IgD-negative memory B cell (primary cell): ENCODE measurements at regions not wholly inside any gene's neighbourhood (a gene's known extent, or its start where the extent isn't known, plus 50 kb on each side); places are given as distances from the start of the nearest gene placed in this dataset.
"Not testable (repeated sequence)": the region's sequence is repeated elsewhere in the genome, so short reads cannot be mapped to it uniquely, and the experiment has no call there.

Source experiments
- H3K27ac Mint-ChIP-seq, 3 donors: one replicate each; pipeline ENCODE4 v1.8.0; 2020 to 2022; ENCODE audit warnings: mild to moderate bottlenecking in 3 of 3, mixed read lengths in 3 of 3, moderate library complexity in 1 of 3
- H3K27me3 Mint-ChIP-seq: one replicate; pipeline ENCODE4 v1.8.0; 2021; ENCODE audit warnings: mixed read lengths
- H3K36me3 Mint-ChIP-seq: one replicate; pipeline ENCODE4 v1.8.0; 2020; ENCODE audit warnings: mild to moderate bottlenecking, mixed read lengths
- H3K4me1 Mint-ChIP-seq, 3 donors: one replicate each; pipeline ENCODE4 v1.8.0; 2020 to 2022; ENCODE audit warnings: mixed read lengths in 3 of 3, mild to moderate bottlenecking in 1 of 3
- H3K4me3 Mint-ChIP-seq, 4 donors: one replicate each; pipeline ENCODE4 v1.8.0; 2020 to 2022; ENCODE audit warnings: mild to moderate bottlenecking in 4 of 4, mixed read lengths in 4 of 4, moderate library complexity in 3 of 4
- H3K9me3 Mint-ChIP-seq, 3 donors: one replicate each; pipeline ENCODE4 v1.8.0; 2020 to 2021; ENCODE audit warnings: mixed read lengths in 3 of 3, mild to moderate bottlenecking in 1 of 3

GRCh38 chr10:8665322-8665721 is 610.8 kb downstream of the GATA3 start:
- no peak overlapping the region for H3K4me3 Mint-ChIP-seq
- no peaks in the 10 kb centered on the region for H3K36me3 Mint-ChIP-seq
- peaks cover 0 to 3% (median 1%) of the 10 kb centered on the region in 3 donors for H3K9me3 Mint-ChIP-seq
- peaks cover 3% of the 10 kb centered on the region for H3K27me3 Mint-ChIP-seq
- no peak overlapping the region for H3K27ac Mint-ChIP-seq
- H3K4me1 Mint-ChIP-seq, result no peaks in the 10 kb centered on the region

- Mint-ChIP-seq H3K4me3 (no peak overlapping the region), H3K36me3 (no peaks in the 10 kb centered on the region), H3K27me3 (peaks cover 3% of the 10 kb centered on the region), H3K9me3 (peaks cover 0 to 7% (median 4%) of the 10 kb centered on the region in 3 donors), H3K27ac (no peak overlapping the region), H3K4me1 (no peaks in the 10 kb centered on the region)
Measured at GRCh38 chr10:8670461-8670860, 616.0 kb downstream of the GATA3 start.

DNA sequence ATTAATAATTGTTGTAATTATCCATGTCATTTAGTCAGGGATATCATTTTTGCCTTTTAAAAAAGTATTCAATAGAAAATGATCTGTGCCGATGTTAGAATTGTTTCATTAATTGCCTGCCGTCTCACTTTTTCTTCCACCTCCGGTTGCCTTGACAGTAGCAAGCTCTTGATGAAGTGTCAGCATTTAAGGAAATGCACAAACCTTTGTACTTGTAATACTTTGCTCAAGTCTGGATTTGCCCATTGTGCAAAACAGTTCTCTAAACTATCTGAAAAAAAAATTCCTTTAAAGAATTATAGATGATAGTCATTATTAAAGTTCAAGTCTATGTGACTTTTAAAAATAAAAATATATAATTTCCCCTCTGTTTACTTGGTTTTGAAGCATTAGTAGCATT is 619.7 kb downstream of the GATA3 start:
- H3K4me1 Mint-ChIP-seq, result peaks cover 0 to 4% (median 3%) of the 10 kb centered on the region in 3 donors

DNA sequence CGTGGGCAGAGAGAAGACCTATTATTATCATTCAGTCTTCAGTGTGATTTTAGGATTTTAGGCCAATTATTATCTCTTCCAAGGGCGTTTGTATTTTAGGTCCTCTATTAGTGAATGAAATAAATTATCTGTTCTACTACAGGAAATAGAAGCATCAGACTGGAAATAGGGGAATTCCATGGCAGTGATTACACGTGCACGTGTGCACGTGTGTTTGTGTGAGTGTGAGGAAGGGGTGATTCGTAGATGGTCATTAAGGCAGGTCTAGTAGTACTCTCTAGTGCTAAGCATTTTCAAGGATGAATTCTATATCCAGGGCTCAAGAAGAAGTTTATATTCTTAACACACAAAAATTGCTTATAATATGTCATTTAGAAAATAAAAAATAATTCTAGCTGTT is 623.2 kb downstream of the GATA3 start:
- Mint-ChIP-seq H3K36me3 (no peaks in the 10 kb centered on the region), H3K9me3 (peaks cover 0 to 12% (median 6%) of the 10 kb centered on the region in 3 donors), H3K4me3 (no peak overlapping the region), H3K27ac (no peak overlapping the region), H3K4me1 (peaks cover 0 to 4% (median 3%) of the 10 kb centered on the region in 3 donors), H3K27me3 (no peaks in the 10 kb centered on the region)

More for the DNA sequence above, 619.7 kb downstream of the GATA3 start:
- no peaks in the 10 kb centered on the region for H3K27me3 Mint-ChIP-seq
- H3K27ac Mint-ChIP-seq, result no peak overlapping the region
- H3K36me3 Mint-ChIP-seq, result no peaks in the 10 kb centered on the region
- no peak overlapping the region for H3K4me3 Mint-ChIP-seq
- H3K9me3 Mint-ChIP-seq, result peaks cover 0 to 6% (median 5%) of the 10 kb centered on the region in 3 donors

DNA sequence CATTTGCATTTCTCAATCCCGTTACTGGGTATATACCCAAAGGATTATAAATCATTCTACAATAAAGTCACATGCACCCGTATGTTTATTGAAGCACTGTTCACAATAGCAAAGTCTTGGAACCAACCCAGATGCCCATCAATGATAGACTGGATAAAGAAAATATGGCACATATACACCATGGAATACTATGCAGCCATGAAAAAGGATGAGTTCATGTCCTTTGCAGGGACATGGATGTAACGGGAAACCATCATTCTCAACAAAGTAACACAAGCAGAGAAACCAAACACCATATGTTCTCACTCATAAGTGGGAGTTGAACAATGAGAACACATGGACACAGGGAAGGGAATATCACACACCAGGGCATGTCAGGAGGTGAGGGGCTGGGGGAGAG is 630.4 kb downstream of the GATA3 start:
- not testable (repeated sequence) for H3K4me3 Mint-ChIP-seq, H3K9me3 Mint-ChIP-seq, H3K4me1 Mint-ChIP-seq, H3K27ac Mint-ChIP-seq, H3K36me3 Mint-ChIP-seq, H3K27me3 Mint-ChIP-seq

DNA sequence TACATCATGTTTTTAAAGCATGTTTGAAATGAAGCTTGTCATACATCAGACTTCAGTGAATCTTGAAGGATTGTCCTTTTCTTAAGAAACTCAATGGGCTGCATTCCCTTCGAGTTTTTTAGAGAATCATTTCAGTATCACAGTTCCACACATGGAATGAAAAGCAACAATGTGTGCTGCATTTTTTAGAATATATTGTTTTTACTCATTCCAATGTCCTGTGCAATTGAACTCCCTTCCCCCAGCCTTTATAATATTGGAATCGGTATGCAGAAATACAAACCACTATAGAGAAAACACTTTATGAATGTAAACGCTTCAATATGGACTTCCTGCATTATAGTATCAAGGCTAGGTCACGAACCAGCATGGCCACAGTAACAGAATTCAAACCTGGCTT is 634.4 kb downstream of the GATA3 start:
- Mint-ChIP-seq H3K27ac (no peak overlapping the region), H3K9me3 (peaks cover 0 to 3% (median 2%) of the 10 kb centered on the region in 3 donors), H3K4me1 (no peaks in the 10 kb centered on the region), H3K36me3 (no peaks in the 10 kb centered on the region), H3K27me3 (no peaks in the 10 kb centered on the region), H3K4me3 (peak overlapping the region in 1 of 4 donors; percentile 33)

- Mint-ChIP-seq H3K9me3 (peaks cover 0 to 2% (median 0%) of the 10 kb centered on the region in 3 donors), H3K4me1 (no peaks in the 10 kb centered on the region), H3K36me3 (no peaks in the 10 kb centered on the region), H3K4me3 (no peak overlapping the region), H3K27me3 (no peaks in the 10 kb centered on the region), H3K27ac (no peak overlapping the region)
Measured at GRCh38 chr10:8691498-8692017, 637.1 kb downstream of the GATA3 start.

DNA sequence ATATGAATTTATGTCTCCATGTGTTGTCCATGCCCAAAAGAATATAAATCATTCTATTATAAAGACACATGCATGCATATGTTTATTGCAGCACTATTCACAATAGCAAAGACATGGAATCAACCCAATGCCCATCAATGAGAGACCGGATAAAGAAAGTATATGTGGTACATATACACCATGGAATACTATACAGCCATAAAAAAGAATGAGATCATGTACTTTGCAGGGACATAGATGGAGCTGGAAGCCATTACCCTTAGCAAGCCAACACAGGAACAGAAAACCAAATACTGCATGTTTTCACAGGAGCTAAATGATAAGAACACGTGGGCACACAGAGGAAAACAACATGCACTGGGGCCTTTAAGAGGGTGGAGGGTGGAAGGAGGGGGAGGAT is 639.1 kb downstream of the GATA3 start:
- H3K4me3 Mint-ChIP-seq, H3K27me3 Mint-ChIP-seq, H3K9me3 Mint-ChIP-seq, H3K4me1 Mint-ChIP-seq, H3K36me3 Mint-ChIP-seq, H3K27ac Mint-ChIP-seq: not testable (repeated sequence)

DNA sequence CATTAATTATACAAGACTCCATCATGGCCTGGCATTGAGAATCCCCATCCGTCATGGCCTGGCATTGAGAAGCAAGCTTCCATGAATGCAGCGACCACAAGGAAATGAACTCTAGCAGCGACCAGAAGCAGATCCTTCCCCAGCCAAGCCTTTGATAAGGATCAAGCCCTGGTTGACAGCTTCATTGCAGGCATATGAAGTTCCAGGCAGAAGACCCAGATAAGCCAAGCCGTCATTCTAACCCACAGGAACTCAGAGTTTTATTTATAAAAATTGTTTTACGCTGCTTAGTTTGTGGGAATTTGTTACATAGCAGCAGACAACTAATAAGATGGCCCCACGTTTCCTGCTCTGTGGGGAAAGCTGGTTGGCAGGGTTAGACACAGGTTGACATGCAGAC is 642.3 kb downstream of the GATA3 start:
- Mint-ChIP-seq H3K9me3 (peaks cover 2 to 11% (median 8%) of the 10 kb centered on the region in 3 donors), H3K4me3 (peak overlapping the region in 1 of 4 donors; percentile 57), H3K4me1 (no peaks in the 10 kb centered on the region), H3K36me3 (no peaks in the 10 kb centered on the region), H3K27ac (no peak overlapping the region), H3K27me3 (no peaks in the 10 kb centered on the region)

DNA sequence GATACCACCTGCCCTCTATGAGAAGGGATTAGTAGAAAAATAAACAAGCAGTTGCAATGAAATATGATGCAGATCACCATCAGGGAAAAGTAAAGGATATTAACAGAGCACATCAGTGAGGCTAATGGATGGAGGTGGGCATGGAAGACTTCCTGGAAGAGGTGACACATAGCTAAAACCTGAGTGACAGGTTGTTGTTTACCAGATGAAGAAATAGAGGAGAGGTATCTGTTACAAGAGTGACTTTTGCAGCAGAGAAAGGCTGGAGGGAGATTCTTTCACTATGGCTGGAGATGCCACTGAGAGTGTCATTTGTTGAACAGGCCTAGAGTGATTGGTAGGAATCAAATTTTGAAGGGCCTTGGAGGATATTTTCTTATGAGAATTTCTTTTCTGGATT is 646.2 kb downstream of the GATA3 start:
- Mint-ChIP-seq H3K36me3 (no peaks in the 10 kb centered on the region), H3K4me3 (no peak overlapping the region), H3K27ac (no peak overlapping the region), H3K9me3 (peaks cover 2 to 11% (median 6%) of the 10 kb centered on the region in 3 donors), H3K4me1 (no peaks in the 10 kb centered on the region), H3K27me3 (no peaks in the 10 kb centered on the region)

DNA sequence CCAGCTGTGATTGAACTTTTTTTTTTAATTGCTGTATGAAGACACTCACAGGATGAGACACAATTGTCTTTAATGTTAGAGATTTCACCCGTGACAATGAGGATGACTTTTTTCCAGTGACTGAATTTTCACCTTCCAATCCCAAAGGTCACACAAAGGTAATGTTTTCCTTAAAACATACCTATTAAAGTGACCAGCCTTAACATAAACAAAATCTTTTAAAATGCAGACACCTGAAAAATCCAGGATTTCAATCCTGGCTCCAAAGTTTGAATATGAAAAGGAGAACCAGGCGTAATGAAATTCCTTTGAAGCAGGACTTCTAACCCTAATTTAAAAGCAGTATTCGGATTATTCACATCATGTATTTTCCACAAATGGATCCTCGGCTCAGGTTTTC is 647.7 kb downstream of the GATA3 start:
- Mint-ChIP-seq H3K4me1 (no peaks in the 10 kb centered on the region), H3K27me3 (no peaks in the 10 kb centered on the region), H3K4me3 (no peak overlapping the region), H3K9me3 (peaks cover under 1 to 11% (median 6%) of the 10 kb centered on the region in 3 donors), H3K27ac (no peak overlapping the region), H3K36me3 (no peaks in the 10 kb centered on the region)

DNA sequence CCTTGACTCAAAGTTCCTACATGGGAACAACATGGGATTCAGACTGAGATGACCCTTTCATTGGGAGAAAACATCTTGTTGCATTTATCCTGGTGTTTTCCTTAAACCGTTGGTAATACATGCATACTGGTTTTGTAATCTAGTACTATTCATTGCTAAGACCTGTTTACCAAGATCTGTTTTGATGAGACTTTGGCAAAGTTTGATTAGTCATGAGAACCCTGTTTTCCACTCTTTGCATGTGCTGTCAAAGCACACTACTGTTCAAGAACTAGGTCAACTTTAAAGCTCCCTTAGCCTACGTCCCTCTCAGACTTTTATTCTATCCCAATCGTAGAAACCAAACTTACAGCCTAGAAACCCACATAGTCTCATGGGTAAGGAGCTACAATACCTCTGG is 650.9 kb downstream of the GATA3 start:
- Mint-ChIP-seq H3K27ac (no peak overlapping the region), H3K27me3 (no peaks in the 10 kb centered on the region), H3K4me1 (no peaks in the 10 kb centered on the region), H3K36me3 (no peaks in the 10 kb centered on the region), H3K9me3 (peaks cover 0 to 4% (median 0%) of the 10 kb centered on the region in 3 donors), H3K4me3 (no peak overlapping the region)

DNA sequence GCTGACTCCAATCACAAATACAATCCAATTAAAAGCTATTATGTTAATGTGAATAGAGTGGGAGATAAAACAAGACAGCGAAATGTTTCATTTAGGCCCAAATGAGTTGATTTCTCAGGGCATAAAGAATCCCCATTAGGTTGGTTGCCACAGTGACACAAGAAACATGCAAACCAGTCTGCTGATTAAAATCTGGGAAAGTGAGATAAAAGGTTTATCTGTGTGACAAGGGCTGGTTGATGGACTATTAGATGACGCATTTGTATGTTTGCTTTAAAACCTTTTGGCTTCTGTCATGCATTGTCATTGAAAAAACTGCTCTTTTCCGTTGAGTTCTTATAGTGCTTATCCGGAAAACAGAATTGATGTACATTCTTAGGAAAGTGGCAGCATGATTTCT is 658.2 kb downstream of the GATA3 start:
- Mint-ChIP-seq H3K9me3 (peaks cover 0 to 10% (median 7%) of the 10 kb centered on the region in 3 donors), H3K4me1 (peaks cover 0 to 2% (median 0%) of the 10 kb centered on the region in 3 donors), H3K27ac (no peak overlapping the region), H3K4me3 (no peak overlapping the region), H3K27me3 (no peaks in the 10 kb centered on the region), H3K36me3 (no peaks in the 10 kb centered on the region)

GRCh38 chr10:8719971-8720370 is 665.5 kb downstream of the GATA3 start:
- Mint-ChIP-seq H3K27me3 (no peaks in the 10 kb centered on the region), H3K9me3 (peaks cover 6 to 23% (median 11%) of the 10 kb centered on the region in 3 donors), H3K27ac (no peak overlapping the region), H3K4me1 (no peaks in the 10 kb centered on the region), H3K36me3 (peaks cover 3% of the 10 kb centered on the region), H3K4me3 (no peak overlapping the region)

DNA sequence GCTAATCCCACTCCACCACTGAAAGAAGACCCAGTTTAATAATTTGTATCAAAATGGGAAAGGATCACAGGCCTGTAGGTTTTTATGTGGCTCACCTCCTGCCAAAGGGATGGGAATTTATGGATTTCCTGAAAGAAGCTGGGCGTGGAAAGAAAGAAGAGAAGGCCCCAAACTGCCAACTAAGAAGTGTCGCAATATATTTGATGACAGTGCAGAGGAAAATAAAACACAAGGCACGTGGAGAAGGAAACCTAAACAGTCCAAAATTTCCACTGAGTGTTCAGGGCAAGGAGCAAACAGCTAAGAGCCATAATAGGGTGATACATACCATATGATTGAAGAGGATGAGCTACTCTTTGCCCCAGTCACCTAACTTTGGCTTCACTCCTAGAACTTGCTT is 667.2 kb downstream of the GATA3 start:
- peaks cover 6 to 20% (median 11%) of the 10 kb centered on the region in 3 donors for H3K9me3 Mint-ChIP-seq
- no peak overlapping the region for H3K4me3 Mint-ChIP-seq
- peaks cover 3% of the 10 kb centered on the region for H3K36me3 Mint-ChIP-seq
- H3K27ac Mint-ChIP-seq, result no peak overlapping the region
- H3K27me3 Mint-ChIP-seq, result no peaks in the 10 kb centered on the region
- no peaks in the 10 kb centered on the region for H3K4me1 Mint-ChIP-seq

DNA sequence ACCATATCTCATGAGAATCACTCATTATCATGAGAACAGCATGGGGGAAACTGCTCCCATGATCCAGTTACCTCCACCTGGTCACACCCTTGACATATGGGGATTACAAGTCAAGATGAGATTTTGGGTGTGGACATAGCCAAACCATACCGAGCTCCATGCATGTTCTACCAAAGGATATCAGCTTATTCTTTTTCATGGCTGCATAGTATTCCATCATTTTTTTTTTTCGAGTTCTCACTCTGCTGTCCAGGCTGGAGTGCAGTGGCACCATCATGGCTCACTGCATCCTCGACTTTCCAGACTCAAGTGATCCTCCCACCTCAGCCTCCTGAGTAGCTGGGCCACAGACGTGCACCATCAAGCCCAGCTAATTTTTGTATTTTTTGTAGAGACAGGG is 668.3 kb downstream of the GATA3 start:
- Mint-ChIP-seq H3K27me3 (no peaks in the 10 kb centered on the region), H3K36me3 (peaks cover 3% of the 10 kb centered on the region), H3K27ac (no peak overlapping the region), H3K9me3 (peaks cover 6 to 20% (median 11%) of the 10 kb centered on the region in 3 donors), H3K4me3 (no peak overlapping the region), H3K4me1 (no peaks in the 10 kb centered on the region)
